ENCODE measurements at regions not wholly inside any gene's neighbourhood (a gene's known extent, or its start where the extent isn't known, plus 50 kb on each side); places are given as distances from the start of the nearest gene placed in this dataset.

DNA sequence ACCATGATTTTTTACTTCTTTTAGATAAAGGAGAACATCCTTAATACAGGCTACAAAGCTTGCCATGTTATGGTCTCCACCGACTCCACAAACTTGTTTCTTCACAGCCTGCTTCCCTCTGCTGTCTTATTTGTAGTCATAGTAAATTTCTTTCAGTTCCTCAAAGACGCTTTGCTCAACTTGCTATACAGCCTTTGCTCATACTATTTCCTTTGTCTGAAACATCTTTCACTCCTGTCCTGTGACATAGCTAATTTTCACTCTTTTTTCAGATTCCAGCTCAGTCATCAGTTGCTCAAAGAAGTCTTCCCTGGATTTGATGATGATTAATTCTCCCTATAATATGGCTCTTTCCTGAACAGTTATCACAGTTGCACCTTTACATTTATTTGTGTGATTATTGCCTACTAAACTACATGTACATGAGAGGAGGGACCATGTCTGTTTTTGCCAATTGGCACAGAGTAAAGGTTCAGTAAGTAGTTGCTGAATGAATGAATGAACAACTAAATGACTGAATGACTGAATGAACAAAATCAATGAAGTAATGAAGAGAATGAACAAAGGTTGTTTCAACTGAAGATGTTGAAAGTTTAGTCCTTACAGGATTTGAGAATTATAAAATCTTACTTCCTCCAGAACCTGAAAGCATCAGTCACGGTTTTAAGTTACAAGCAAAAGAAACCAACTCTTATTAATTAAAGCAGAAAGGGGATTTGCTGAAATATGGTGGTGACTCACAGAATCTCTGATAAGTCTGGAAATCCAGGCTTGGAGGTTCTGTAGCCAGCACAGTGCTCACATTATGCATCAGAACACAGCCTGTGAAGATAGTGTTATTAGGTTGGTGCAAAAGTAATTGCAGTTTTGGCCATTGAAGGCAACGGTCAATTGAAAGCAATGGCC is 186.4 kb upstream of the FAM98A start:
- TF ChIP-seq EZH2 (IDR thresholded peaks at IDR 0.05; ENCODE audit: insufficient read depth, low read length) (no peak), CTCF (IDR thresholded peaks at IDR 0.05; ENCODE audit: insufficient read depth, low read depth, low read length) (no peak)
